ENCODE measurements at regions not wholly inside any gene's neighbourhood (a gene's known extent, or its start where the extent isn't known, plus 50 kb on each side); places are given as distances from the start of the nearest gene placed in this dataset.

DNA sequence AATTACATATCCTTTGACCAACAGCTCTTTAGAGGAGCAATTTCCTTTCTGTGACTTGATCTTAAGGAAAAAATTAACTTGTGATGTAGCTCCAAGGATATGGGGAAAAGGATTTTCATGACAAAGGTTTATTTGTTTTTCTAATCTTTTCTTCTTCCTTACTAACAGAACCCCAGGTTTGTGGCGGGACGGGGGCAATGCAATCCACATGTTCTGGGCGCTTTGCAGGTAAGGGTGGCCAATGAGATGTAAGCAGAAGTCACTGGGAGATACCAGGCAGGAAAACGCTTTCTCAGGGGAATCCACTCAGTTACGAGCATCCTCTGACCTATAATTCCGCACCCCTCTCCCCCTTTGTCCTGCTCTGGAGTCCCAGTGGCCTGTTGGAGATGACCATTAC is 122.0 kb downstream of the MRPS6 start (continued):
- TF ChIP-seq KDM5A (IDR thresholded peaks at IDR 0.05; ENCODE audit: low read length) (no peak), NRF1 (IDR thresholded peaks at IDR 0.05; ENCODE audit: low read depth, low read length) (no peak), KDM4A (IDR thresholded peaks at IDR 0.05; ENCODE audit: low read depth, low read length, severe bottlenecking) (no peak), SUZ12 (IDR thresholded peaks at IDR 0.05; ENCODE audit: low read length) (no peak), GABPA (IDR thresholded peaks at IDR 0.05; ENCODE audit: borderline replicate concordance, insufficient read depth, low read length) (no peak)

Data from H1 (cell line).